ENCODE measurements at regions not wholly inside any gene's neighbourhood (a gene's known extent, or its start where the extent isn't known, plus 50 kb on each side); places are given as distances from the start of the nearest gene placed in this dataset.

- Histone ChIP-seq H2AFZ (ENCODE audit: low read depth) (no peak overlapping the region), H3K27me3 (ENCODE audit: insufficient read depth) (no peaks in the 10 kb centered on the region), H3K9ac (no peak overlapping the region), H3K4me3 (ENCODE audit: low read depth in 2 of 2, low read length in 1 of 2) (no peak overlapping the region), H3K4me2 (no peak overlapping the region), H3K27ac (ENCODE audit: low read depth in 2 of 2, low read length in 1 of 2) (no peak overlapping the region), H3K9me3 (no peaks in the 10 kb centered on the region), H3K79me2 (ENCODE audit: insufficient read depth) (no peaks in the 10 kb centered on the region), H3F3A (replicated peaks; ENCODE audit: insufficient read depth) (no peaks in the 10 kb centered on the region), H4K20me1 (ENCODE audit: insufficient read depth) (no peaks in the 10 kb centered on the region), H3K9me2 (no peaks in the 10 kb centered on the region), H3K36me3 (replicated peaks in 1 of 2; ENCODE audit: control insufficient read depth in 1 of 2, insufficient read depth in 2 of 2, low read length in 1 of 2) (no peaks in the 10 kb centered on the region), H3K4me1 (ENCODE audit: control insufficient read depth in 1 of 2, insufficient read depth in 2 of 2, low read depth in 1 of 2, low read length in 1 of 2) (no peaks in the 10 kb centered on the region; a peak in 2 of 4 replicates)
- 11% methylated on average over 2 of the region's 2 CpGs for WGBS (ENCODE audit: low lambda C conversion rate)
- no peak for DNase-seq
- no peak for TF ChIP-seq USF1 (IDR thresholded peaks at IDR 0.05; ENCODE audit: borderline replicate concordance, low read depth)
- TF ChIP-seq CHD2 (IDR thresholded peaks at IDR 0.05; ENCODE audit: low read length, partially characterized antibody): no peak
- TF ChIP-seq, protein P1, sequence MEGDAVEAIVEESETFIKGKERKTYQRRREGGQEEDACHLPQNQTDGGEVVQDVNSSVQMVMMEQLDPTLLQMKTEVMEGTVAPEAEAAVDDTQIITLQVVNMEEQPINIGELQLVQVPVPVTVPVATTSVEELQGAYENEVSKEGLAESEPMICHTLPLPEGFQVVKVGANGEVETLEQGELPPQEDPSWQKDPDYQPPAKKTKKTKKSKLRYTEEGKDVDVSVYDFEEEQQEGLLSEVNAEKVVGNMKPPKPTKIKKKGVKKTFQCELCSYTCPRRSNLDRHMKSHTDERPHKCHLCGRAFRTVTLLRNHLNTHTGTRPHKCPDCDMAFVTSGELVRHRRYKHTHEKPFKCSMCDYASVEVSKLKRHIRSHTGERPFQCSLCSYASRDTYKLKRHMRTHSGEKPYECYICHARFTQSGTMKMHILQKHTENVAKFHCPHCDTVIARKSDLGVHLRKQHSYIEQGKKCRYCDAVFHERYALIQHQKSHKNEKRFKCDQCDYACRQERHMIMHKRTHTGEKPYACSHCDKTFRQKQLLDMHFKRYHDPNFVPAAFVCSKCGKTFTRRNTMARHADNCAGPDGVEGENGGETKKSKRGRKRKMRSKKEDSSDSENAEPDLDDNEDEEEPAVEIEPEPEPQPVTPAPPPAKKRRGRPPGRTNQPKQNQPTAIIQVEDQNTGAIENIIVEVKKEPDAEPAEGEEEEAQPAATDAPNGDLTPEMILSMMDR (IDR thresholded peaks at IDR 0.05): no peak
- TF ChIP-seq FOSL2 (IDR thresholded peaks at IDR 0.05; ENCODE audit: borderline replicate concordance, low read depth): no peak
- TF ChIP-seq, protein P2, sequence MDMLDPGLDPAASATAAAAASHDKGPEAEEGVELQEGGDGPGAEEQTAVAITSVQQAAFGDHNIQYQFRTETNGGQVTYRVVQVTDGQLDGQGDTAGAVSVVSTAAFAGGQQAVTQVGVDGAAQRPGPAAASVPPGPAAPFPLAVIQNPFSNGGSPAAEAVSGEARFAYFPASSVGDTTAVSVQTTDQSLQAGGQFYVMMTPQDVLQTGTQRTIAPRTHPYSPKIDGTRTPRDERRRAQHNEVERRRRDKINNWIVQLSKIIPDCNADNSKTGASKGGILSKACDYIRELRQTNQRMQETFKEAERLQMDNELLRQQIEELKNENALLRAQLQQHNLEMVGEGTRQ (IDR thresholded peaks at IDR 0.05; ENCODE audit: borderline replicate concordance, low read depth, low read length): no peak
- ChIA-PET POLR2A (no interaction called here), CTCF (interaction anchor here (1.2 kb wide), 1 partner anchor 117 kb away, joined by 3 read pairs; no protein-coding TSS in a partner anchor)
Measured at GRCh38 chr3:176739159-176739558, 458.1 kb downstream of the TBL1XR1 start.

GRCh38 chr3:176737480-176738110 is 459.7 kb downstream of the TBL1XR1 start:
- Histone ChIP-seq H3K4me2 (no peak overlapping the region), H3K27ac (ENCODE audit: low read depth in 2 of 2, low read length in 1 of 2) (no peak overlapping the region), H3F3A (replicated peaks; ENCODE audit: insufficient read depth) (no peaks in the 10 kb centered on the region), H3K9ac (no peak overlapping the region), H3K4me3 (ENCODE audit: low read depth in 2 of 2, low read length in 1 of 2) (no peak overlapping the region), H4K20me1 (ENCODE audit: insufficient read depth) (no peaks in the 10 kb centered on the region), H3K79me2 (ENCODE audit: insufficient read depth) (no peaks in the 10 kb centered on the region), H3K4me1 (ENCODE audit: control insufficient read depth in 1 of 2, insufficient read depth in 2 of 2, low read depth in 1 of 2, low read length in 1 of 2) (peaks cover 0 to 2% of the 10 kb centered on the region in 2 experiments; a peak in 2 of 4 replicates), H2AFZ (ENCODE audit: low read depth) (no peak overlapping the region), H3K9me2 (no peaks in the 10 kb centered on the region), H3K36me3 (replicated peaks in 1 of 2; ENCODE audit: control insufficient read depth in 1 of 2, insufficient read depth in 2 of 2, low read length in 1 of 2) (no peaks in the 10 kb centered on the region), H3K27me3 (ENCODE audit: insufficient read depth) (no peaks in the 10 kb centered on the region), H3K9me3 (no peaks in the 10 kb centered on the region)
- CTCF ChIA-PET: interaction anchor here (0.8 kb wide), 1 partner anchor 13 kb away, joined by 3 read pairs; no protein-coding TSS in a partner anchor
- DNase-seq: no peak
- TF ChIP-seq TAF1 (IDR thresholded peaks at IDR 0.05; ENCODE audit: borderline replicate concordance, low read depth, low read length) (no peak), NFIC (IDR thresholded peaks at IDR 0.05; ENCODE audit: borderline replicate concordance) (no peak)
- WGBS (ENCODE audit: low lambda C conversion rate): 9% methylated on average over 3 of the region's 4 CpGs
- POLR2A ChIA-PET: no interaction called here

Data from SK-N-SH (cell line).